Mucosa of descending colon (tissue), 3 donors: ENCODE measurements at regions not wholly inside any gene's neighbourhood (a gene's known extent, or its start where the extent isn't known, plus 50 kb on each side); places are given as distances from the start of the nearest gene placed in this dataset.

Experiments used
- ATAC-seq: fragments of 200-7000 bp; cut with Tn5 transposase; one replicate; pipeline ENCODE4 v1.9.1; 2020; ENCODE audit warnings: mild to moderate bottlenecking, moderate library complexity
- DNase-seq, 3 donors: peaks; one replicate each; pipeline ENCODE4 v3.0.0-alpha.2; 2020
- H3K36me3 ChIP-seq: fragments of 200-600 bp; one replicate; pipeline ENCODE4 v1.8.0; 2021; ENCODE audit warnings: low read depth, mild to moderate bottlenecking
- H3K4me1 ChIP-seq: fragments of 200-600 bp; one replicate; pipeline ENCODE4 v1.8.0; 2021; ENCODE audit warnings: low read depth, mild to moderate bottlenecking
- H3K4me3 ChIP-seq: fragments of 200-600 bp; one replicate; pipeline ENCODE4 v1.8.0; 2021; ENCODE audit warnings: mild to moderate bottlenecking
- H3K9me3 ChIP-seq: fragments of 200-600 bp; one replicate; pipeline ENCODE4 v1.8.0; 2021; ENCODE audit warnings: mild to moderate bottlenecking
- intact Hi-C, 2 donors: fragments of 100-400 bp; cut with DNase I in 1 of 2; cut with micrococcal nuclease in 1 of 2; formaldehyde crosslinking; loops; one replicate each; pipeline versions ENCODE4 v1.11.0 to v1.11.1; 2022; cut with DNase I, micrococcal nuclease
- TF ChIP-seq, protein P1 (sequence below): fragments of 200-600 bp; IDR thresholded peaks from one replicate; pipeline ENCODE4 v1.8.0; 2022; ENCODE audit warnings: antibody characterized with exemption, mild to moderate bottlenecking
- donor health status: DM: no; HTN: no; CAD: no; lungs with moderate emphysema.
- donor health status: DM: no; HTN: no; CAD: no.
- donor health status: DM: no; HTN: yes; CAD: no.

DNA sequence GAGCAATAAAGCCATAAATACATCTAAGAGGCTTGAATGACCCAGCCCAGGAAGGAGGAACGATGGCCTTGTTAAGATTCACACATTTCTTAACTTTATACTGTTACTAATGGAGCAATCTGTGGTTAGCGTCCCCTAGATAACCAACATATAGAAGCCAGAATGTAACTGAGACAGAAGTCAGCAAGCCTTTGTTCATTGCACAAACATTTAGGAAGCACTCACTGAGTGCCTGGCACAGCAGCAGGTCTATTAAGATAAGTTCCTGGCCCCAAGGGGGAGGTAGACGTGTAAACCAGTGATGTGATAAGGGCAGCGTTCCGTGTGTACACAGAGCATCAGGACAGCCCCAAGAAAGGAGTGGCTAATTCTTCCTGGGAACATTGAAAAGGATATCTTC lies 63.6 kb upstream of the ATL2 start:
- TF ChIP-seq, protein P1, sequence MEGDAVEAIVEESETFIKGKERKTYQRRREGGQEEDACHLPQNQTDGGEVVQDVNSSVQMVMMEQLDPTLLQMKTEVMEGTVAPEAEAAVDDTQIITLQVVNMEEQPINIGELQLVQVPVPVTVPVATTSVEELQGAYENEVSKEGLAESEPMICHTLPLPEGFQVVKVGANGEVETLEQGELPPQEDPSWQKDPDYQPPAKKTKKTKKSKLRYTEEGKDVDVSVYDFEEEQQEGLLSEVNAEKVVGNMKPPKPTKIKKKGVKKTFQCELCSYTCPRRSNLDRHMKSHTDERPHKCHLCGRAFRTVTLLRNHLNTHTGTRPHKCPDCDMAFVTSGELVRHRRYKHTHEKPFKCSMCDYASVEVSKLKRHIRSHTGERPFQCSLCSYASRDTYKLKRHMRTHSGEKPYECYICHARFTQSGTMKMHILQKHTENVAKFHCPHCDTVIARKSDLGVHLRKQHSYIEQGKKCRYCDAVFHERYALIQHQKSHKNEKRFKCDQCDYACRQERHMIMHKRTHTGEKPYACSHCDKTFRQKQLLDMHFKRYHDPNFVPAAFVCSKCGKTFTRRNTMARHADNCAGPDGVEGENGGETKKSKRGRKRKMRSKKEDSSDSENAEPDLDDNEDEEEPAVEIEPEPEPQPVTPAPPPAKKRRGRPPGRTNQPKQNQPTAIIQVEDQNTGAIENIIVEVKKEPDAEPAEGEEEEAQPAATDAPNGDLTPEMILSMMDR: no peak
- Histone ChIP-seq H3K36me3 (no peaks in the 10 kb centered on the region), H3K4me1 (no peaks in the 10 kb centered on the region), H3K9me3 (no peaks in the 10 kb centered on the region), H3K4me3 (no peak overlapping the region)
- ATAC-seq (peak; percentile 76), DNase-seq (no peak)
- intact Hi-C loops: no loop called here

DNA sequence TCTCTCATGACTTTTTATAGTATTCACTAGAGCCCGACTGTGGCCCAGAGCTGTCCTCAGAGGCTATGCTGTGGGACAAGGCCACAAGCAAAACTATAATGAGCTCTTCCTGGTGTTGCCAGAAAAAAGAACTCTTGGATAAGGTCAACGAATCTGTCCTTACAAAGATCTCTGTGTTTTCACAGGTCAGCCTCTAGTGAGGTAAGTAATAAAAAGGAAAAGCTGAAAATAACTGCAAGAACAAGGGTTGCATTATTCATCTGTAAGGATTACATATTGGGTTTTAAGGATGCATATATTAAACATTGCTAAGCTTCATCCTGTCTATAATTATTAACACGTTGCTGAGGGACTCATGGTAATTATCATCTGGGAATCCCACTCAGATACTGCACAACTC lies 62.8 kb upstream of the ATL2 start:
- TF ChIP-seq, protein P1: no peak
- intact Hi-C loops: no loop called here
- Histone ChIP-seq H3K36me3 (no peaks in the 10 kb centered on the region), H3K4me1 (no peaks in the 10 kb centered on the region), H3K9me3 (no peaks in the 10 kb centered on the region), H3K4me3 (no peak overlapping the region)
- no peak for ATAC-seq
- no peak for DNase-seq

DNA sequence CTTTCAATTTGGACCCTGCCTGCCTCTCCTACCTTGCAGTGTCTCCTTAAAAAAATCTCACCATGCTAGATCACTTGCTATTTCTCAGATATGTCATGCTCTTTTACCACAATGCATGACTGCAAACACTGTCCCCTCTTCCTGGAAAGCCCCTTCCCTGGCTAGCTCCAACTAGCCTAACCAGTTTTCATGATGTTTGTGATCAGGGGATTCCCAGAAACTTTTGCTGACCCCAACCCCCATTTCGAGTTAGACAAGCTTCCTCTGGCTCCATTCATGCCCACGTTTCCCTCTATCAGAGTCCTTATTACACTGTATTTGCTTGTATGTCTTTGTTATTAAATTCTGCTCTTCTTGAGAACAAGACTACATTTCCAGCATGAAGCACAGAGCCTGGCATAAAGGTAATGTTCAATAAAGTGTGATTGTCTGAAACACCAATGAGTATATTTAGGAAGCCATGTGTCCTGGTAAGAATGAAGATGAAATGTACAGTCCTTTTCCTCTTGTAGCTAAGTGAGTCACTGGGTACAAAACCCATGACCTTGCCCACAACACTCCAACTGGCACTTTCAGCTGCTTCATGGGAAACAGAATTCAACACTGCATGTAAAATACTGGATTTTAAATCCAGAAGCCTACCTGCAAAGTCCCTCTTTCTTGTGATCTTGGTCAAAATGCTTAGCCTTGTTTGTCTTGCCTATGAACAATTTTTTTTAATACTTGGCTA lies 62.0 kb upstream of the ATL2 start:
- ATAC-seq (no peak), DNase-seq (no peak)
- Histone ChIP-seq H3K4me3 (no peak overlapping the region), H3K4me1 (no peaks in the 10 kb centered on the region), H3K9me3 (no peaks in the 10 kb centered on the region), H3K36me3 (no peaks in the 10 kb centered on the region)
- TF ChIP-seq, protein P1: no peak
- intact Hi-C loops: no loop called here

DNA sequence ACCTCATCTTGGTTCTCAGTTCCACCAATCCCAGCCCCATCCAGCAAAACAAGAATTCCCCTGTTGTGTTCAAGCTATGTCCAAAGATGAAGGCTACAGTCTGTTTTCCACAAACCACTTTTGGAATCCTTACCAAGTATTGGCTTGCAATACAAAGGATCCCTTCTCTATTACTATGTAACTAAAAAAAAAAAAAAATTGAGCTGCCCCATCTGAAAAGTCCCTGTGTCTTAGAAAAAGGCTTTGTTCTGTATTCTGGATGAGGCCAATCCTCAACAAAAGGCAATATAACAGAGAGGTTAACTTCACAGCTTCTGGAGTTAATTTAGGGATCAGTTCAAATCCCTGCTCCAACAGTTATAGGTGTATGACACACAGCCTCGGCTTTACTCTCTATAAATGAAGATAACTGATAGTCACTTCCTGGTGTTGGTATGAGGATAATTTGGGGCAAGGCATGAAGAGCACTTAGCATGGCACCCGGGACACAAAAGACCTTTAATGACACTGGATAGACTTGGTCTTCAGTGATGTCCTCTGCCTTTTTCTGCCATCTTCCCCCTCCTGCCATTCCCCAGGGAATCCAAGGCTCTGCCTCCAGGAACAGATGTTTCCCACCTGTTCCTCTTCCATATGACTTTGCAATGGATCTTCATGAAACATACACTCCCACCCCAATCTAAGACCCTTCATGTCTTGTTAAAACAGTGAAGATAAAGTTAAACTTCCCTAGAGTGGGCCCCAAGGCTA lies 61.2 kb upstream of the ATL2 start:
- intact Hi-C loops: no loop called here
- Histone ChIP-seq H3K9me3 (no peaks in the 10 kb centered on the region), H3K36me3 (no peaks in the 10 kb centered on the region), H3K4me3 (no peak overlapping the region), H3K4me1 (no peaks in the 10 kb centered on the region)
- ATAC-seq (no peak), DNase-seq (no peak)
- TF ChIP-seq, protein P1: no peak

DNA sequence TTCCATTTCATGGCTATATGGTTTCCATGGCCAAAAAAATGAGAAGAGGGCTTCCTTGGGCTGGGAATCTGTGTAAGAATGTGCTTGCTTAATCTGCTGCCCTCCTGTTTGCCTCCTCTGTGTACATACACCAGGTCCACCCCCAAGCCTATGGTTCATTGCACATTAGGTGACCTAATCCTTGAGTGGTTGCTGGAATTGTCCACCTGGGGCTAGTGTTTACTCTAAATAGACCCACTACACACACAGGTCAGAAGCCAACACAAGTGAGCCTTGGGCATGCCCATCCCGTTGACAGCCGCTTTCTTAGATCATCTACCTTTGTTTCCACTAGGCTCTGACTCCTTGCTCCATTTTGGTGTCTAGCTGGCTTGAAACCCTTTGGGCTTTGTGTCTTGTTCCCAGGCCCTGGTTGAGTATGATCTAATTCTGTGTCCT lies 59.2 kb upstream of the ATL2 start:
- TF ChIP-seq, protein P1: no peak
- ATAC-seq: no peak

More for the DNA sequence above, 59.2 kb upstream of the ATL2 start:
- Histone ChIP-seq H3K4me1 (no peaks in the 10 kb centered on the region), H3K4me3 (no peak overlapping the region), H3K9me3 (no peaks in the 10 kb centered on the region), H3K36me3 (no peaks in the 10 kb centered on the region)
- no peak for DNase-seq
- intact Hi-C loops: no loop called here
